Stimulated activated CD8-positive, alpha-beta memory T cell treated with anti-CD3 and anti-CD28 coated beads, Interleukin-4, amount 100 ng/mL, for 4 hours (primary cell): ENCODE measurements at regions not wholly inside any gene's neighbourhood (a gene's known extent, or its start where the extent isn't known, plus 50 kb on each side); places are given as distances from the start of the nearest gene placed in this dataset.
"Not testable (repeated sequence)": the region's sequence is repeated elsewhere in the genome, so short reads cannot be mapped to it uniquely, and the experiment has no call there.

Source experiments
- DNase-seq, 2 donors: peaks; one replicate each; pipeline ENCODE4 v3.0.0-alpha.2; 2020; ENCODE audit warnings: low read depth in 2 of 2, low spot score in 1 of 2

DNA sequence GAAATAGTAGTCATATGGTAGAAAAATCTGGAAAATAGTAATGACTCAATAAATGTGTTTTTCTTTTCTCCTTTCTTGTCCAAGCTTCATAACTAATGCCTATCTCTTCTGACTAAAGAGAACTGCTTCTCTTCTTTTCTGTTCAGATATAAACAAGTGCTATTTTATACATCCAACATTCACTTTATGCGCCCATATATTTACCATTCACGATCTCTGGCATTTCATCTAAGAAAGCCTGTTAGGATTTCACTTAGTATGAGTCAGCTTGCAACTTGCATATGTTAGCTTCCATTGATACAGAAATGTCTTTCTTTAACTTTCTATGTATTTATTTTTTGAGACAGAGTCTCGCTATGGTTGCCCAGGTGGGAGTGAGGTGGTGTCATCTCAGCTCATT is 224.9 kb downstream of the VAPA start:
- DNase-seq: no peak

DNA sequence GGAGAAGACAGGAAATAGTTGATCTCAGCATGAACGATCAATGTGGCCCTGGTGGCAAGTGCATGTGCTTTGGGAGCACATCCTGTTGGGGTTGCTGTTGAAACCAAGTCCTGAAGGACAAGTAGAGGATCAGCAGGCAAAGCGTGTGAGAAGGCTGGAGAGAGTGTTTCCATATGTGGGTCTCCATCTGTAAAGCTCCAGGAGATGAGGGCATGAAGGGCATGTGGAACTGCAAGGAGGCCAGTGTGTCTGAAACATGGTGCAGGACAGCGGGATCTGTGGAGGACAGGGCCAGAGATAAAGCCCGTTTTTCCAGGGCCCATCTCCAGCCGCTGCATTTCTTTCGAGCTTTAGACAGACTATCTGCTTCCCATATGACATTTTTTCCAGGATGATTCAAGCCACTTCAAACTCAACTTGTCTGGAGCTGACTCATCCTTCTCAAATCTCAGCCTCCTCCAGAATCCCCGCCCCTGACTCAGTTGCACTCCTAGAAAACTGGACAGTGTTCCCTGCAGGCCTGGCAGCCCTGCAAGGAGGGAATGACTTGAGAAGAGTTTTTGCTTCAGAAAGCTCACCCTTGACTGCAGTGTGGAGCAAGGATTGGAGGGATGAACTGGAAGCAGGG is 226.1 kb downstream of the VAPA start:
- no peak for DNase-seq

DNA sequence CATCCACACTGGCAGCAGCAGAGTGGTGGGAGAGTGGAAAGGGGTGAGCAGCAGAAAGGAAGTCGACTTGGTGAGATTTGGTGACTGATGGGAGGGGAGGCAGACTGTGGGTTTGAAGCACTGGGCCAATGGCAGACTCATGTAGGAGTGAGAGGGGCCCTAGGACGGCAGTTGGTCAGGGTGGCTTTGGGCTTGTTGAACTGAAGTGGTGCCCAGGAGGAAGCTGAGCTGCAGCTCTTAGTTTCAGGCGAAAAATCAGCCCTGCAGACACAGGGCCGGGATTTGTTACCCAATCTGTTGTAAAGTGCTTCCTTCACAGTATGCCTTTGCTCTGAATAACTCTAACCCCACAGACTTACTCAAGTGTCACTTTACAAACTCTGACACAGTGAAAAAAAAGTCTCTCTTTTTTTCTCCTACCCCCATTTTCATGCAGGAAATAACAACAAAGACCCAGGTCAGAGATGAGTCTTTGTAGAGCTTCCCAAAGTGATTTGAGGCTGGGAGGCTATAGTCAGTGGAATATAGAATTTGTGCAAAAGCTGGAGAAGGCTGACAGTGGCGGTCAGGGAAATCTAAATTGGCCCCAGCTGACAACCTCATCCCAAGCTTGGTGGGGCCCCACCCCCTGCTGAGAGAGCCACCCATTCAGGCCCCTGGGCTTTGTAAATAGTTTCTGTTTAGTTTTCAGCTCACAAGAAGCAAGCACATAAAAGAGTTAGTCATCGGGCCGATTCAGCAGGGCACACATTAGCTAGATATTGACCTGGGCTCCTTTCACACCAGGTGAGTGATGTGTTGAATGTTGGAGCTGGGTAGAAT is 226.9 kb downstream of the VAPA start:
- DNase-seq: no peak

DNA sequence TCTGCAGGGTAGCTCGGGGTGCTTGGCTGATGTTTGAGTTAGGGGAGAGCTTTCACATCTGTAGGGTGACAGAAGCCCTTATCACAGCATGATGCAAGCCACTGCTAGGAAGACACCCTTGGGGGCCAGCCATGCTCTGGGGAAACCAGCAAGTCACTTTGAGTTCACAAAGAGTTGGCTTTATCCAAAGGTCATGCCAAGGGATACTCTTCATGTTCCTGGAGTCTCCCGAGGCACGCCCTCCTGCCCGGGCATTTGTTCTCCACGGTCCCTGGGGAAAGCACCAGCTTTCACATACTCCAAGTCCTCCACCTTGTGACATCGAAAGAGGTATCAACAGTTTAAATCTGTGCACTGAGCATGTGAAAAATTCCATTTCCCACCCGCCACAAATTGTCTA is 227.7 kb downstream of the VAPA start:
- DNase-seq: no peak

DNA sequence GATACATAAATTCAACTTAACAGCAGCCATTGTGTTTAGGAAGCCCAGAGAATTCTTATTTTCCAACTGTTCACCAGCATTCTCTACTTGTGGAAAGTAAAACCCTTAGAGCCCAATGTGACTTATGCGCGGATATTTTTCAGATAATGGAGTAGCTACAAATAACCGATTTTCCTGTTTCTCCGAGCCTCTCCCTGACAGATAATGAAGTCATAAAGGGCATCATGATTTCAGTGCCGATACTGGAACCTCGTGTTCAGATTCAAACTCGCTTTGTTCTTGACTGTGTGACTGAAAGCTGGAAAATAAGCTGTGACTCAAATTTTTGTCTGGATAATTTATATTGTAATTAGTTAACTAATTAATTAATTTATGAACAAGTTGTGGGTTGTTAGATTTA is 228.2 kb downstream of the VAPA start:
- DNase-seq: no peak

DNA sequence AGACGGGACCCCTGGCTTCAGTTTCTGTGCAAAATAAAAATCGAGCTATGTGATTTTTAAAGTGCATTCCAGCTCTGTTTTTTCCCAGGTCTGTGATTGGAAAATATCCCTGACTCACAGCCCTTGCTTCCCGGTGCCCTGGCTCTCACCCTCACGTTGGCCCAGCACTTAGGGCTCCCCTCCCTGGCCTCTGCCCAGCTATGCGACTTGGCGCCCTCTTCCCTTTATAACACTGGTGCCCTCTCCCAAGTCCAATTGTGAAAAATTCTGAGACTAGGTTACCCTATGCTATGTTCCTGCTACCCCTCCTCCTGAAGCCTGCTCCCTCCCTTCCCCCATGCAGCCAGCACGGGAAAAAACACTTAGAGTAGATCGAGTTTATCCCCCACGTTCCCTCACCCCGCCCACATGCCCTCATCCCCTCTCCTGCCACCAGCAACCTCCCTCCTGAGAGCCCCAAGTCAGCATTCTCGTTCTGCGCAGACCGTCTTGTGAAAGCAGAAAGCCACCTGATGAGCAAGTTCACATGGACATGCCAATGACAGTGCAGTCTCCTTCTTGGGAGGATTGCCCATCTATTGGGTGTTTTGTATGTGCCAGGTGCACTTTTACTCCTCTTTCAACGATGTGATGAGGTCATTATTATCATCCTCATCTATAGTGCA is 228.8 kb downstream of the VAPA start:
- DNase-seq: no peak

DNA sequence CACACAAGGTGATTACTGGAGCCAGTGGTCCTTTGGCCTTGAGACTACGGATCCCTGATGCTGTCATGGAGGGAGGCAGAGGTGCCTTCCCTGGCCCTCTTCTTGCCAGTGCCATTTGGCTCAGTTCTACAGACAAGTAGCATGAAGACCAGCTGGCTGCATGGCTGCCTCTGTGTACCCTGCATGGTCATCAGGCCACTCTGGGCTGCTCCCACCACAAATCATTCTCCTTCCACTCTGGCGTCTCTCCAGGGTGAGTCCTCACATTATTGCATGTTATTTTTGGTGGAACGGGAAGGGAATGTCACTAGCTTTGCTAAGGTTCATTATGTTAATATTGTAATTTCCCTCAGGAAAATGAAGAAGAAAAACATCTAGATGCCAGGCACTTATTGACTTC is 229.8 kb downstream of the VAPA start:
- DNase-seq: no peak

DNA sequence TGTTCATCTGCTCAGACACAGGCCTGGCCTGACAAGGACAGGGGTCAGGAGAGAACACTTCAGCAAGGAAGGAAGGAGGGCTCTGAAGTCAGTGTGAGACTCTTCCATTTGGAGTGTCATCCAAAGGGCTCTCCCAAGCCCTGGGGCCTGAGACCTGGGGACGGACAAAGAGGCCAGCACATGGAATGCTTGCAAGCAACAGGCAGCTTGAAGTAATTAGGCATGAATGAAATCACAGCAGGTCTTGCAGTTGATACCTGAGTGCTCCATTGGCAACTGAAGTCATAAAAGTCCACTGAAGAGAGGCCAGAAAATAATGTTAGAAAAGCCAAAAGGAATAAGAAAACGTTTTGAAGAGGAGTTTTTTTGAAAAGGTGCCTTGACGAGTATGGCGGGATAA is 231.7 kb downstream of the VAPA start:
- no peak for DNase-seq

DNA sequence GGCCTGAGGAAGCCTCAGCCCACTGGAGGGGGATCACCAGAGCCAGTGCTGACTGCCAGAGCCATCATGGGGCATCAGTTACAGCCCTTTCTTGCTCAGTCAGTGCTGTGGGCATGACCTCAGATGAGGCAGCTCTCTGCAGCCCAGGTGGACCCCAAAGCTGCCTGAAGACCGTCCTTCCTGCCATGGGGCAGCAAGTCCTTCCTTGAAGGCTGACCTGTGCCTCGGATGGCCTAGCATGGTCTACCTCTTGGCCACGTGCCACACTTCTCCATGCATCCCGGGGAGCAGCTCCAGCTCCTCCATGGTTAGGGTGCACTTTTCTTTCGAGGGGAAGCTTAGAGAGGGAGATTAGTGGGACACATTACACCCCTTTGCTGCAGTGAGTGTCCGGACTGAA is 233.4 kb downstream of the VAPA start:
- DNase-seq: no peak

DNA sequence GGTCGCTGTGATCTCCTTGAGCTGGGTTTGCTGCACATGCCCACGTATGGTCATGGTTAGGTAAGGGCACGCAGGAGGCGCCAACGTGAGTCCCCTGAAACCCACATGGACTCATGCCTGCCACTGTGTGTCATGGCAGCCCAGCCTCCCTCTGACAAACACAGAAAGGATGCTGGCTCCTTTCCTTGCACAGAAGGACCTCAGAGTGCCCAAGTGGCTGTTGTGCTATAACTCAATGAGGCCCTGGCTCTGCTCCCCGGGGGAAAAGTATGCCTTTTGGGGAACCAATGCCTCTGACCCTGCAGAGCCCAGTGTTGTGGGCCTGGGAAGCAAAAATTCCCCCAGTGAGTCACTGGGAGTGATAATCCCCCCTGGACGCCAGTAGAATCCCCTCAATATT is 233.9 kb downstream of the VAPA start:
- DNase-seq: no peak

DNA sequence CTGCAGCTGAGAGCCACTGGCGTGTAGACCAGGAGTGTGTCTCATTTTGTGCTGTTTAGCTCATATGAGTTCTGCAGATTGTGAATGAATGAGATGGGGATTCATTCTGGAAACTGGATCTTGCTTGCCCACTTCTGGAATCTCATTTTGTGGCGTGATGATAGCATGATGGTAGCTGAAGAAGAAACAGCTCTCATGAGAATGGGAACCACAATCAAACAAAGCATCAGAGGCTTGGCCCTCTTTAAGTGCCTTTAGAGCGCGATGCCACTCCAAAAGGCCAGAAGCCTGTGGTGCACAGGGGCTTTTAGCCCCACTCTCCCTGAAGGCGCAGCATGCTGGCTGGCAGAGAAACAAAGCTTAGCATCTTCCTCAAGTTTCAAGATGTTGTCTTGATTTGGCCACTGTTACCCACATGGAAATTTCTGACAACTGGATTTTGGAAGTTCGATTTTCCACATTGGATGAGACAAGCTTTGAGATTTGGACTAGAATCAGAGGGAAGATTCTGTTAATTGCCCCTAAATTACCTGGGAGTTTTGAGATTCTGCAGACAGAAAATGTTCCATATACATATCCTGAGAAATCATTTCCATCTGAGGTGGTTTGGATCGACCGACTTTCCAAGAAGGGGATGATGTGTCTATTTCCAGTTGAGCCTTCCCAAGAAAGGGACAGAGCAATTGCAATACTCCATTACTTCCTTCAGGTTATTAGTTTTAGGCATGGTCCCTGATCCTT is 234.5 kb downstream of the VAPA start:
- DNase-seq: no peak

DNA sequence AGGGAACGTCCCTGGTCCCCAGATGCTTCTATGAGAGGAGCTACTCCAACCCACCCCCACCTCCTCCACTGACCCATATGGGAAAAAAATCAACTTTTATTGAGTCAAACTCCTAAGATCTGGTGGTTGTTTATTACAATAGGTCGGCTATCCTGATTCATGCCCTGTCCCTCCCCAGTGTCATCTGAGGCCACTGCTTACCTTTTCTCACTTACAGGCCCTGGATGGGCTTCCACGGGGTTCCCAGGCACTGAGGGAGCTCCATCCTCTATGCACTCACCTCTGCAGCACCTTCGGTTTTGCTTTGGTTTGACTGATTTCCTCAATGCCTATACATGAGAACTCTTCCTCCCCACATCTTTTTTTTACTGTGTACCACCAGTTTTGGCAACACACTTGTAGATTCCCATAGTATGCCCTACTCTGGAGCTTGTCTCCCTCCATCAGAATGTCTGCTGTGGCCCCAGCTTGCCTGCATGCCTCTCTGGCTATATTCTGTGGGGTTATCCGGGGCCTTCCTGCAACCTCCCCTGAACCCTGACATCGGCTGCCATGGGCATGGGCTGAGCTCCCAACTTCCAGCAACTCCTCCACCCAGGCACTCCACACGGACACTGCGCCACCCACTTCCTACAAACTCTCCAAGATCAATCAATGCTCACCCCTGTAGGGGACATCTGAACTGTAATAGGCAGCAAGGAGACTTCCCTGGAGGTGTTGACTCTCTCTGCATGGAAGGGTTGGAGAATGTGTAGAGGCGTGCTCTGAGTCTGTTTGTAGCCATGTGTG is 236.1 kb downstream of the VAPA start:
- DNase-seq: no peak

DNA sequence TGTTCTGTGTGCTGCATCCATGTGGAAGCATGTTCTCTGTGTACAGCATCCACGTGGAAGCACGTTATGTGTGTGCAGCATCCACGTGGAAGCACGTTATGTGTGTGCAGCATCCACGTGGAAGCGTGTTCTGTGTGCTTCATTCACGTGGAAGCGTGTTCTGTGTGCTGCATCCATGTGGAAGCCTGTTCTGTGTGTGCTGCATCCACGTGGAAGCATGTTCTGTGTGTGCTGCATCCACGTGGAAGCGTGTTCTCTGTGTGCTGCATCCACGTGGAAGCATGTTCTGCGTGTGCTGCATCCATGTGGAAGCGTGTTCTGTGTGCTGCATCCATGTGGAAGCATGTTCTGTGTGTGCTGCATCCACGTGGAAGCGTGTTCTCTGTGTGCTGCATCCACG is 236.8 kb downstream of the VAPA start:
- not testable (repeated sequence) for DNase-seq

DNA sequence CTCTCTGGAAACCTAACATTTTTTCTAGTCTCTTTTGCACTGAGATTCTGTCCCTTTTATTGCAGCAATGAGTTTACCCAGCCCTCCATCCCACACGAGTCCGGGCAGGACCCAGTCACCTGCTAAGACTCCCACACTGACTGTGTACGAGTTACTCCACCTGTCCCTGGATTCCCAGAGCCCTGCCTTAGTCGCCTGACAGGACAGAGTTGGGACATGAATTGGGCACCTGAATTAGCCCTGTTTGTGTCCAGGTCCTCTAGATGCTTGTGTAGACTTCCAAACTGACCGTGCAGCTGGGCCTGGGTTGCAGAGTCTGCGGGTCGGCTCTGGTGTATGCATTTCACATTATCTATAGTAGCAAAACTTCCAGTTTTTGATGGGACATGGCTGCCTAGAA is 238.7 kb downstream of the VAPA start:
- DNase-seq: no peak

DNA sequence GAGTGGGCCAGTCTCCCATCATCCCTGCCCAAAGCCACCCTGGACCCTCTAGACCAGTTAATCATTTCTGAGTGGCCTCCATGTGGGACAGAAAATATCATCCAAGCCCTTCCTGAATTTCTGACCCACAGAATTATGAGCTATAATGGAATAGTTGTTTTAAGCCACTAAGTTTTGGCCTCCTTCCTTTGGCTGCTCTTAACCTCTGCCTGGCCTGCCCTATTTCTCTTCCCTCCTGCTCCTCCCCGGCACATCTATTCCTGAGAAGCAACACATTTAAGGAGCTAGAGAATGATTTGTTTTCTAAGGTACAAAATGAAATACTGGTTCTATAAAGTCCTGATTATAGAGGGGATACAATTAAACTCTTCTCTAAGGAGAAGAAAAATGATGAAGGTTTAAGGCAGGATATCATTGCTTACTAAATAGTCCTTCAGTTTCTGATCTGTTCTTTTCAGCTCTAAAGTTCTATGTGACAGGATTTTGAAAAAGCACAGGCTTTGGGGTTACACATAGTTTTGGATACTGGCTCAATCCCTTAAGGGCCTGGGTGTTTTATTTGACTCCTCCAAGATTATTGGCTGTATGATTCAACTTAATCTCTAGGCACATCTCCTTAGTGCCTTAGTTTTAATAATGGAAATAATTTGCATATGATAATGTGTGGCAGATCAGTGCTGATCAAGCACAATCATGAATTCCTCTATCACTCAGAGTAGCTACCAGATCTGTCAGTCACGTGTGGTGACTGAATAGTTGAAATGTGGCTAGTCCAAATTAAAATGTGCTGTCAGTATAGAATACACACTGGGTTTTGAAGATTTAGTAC is 240.3 kb downstream of the VAPA start:
- DNase-seq: no peak

DNA sequence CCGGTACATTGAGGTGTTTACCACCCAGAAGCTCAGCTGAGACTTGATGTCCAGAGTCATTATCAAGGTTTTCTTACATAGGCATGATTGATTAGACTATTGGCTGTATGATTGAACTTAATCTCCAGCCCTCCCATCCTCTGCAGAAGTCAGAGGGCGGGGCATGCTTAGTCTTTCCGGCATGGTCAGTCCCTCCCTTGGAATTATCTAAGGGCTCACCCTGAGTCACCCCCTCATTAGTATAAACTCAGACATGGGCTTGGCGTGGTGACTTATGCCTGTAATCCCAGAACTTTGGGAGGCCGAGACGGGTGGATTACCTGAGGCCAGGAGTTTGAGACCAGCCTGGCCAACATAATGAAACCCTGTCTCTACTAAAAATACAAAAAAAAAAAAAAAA is 243.9 kb downstream of the VAPA start:
- no peak for DNase-seq

DNA sequence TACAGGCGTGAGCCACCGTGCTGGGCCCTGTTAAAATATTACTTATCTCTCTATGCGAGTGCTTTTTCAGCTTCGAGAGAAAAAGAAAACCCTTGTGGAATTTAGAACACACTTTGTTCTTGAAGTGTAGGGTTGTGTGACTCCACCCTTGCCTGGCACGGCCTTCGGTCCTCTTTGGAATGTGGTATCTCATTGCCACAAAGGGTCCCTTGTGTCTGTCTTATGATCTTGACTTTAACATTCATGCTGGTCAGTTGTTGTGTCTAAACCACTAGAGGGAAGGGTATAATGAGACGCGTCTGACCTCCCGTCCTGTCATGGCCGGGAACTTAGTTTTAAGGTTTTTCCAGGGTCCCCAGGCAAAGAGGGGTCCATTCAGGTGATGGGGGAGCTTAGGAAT is 246.4 kb downstream of the VAPA start:
- DNase-seq: no peak

DNA sequence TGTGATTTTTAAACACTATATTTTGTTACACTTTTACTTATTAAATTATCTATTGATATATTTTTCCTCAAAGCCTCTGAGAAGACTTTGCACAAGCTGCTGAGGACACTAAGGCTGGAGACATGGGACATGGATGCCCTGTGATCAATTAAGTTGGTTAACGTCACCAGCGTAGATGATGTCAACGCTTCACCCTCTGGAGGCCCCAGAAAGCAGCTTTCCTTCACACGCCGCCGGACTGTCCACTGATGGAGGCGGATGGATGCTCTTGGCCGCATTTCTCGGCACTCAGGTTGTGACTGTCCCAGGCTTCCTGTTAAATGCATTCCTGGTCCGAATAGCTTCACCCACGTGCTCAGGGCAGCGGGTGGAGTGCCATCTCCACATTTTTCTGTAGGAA is 247.5 kb downstream of the VAPA start:
- no peak for DNase-seq

DNA sequence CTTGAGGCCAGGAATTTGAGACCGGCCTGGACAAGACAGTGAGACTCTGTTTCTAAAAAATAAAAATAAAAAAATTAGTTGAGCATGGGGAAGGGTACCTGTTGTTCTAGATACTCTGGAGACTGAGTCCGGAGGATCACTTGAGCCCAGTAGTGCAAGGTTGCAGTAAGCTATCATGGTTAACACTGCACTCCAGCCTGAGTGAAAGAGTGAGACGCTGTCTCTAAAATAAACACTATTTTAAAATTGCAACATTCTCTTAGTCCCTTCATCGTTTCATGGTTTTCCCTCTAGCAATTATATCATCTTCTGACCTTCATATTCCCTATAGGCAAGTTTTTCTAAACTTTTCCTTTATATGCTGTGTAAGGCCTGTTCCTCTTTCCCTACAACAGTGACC is 248.5 kb downstream of the VAPA start:
- no peak for DNase-seq
